Progenitor cell of endocrine pancreas (in vitro differentiated cells): ENCODE measurements at regions not wholly inside any gene's neighbourhood (a gene's known extent, or its start where the extent isn't known, plus 50 kb on each side); places are given as distances from the start of the nearest gene placed in this dataset.

ENCODE experiments used
- DNase-seq: peaks from one replicate; pipeline ENCODE4 v3.0.0; 2021; ENCODE audit warnings: low spot score; ENCODE audit not compliant: unreplicated experiment
- H3K27ac Mint-ChIP-seq: 2 replicates; pipeline ENCODE4 v1.8.0; 2021; ENCODE audit warnings: mild to moderate bottlenecking, moderate library complexity, mixed read lengths
- H3K27me3 Mint-ChIP-seq: 2 replicates; pipeline ENCODE4 v1.8.0; 2021; ENCODE audit warnings: mixed read lengths
- H3K36me3 Mint-ChIP-seq: 2 replicates; pipeline ENCODE4 v1.8.0; 2022; ENCODE audit warnings: mixed read lengths; ENCODE audit not compliant: insufficient read depth
- H3K4me1 Mint-ChIP-seq: 2 replicates; pipeline ENCODE4 v1.8.0; 2021; ENCODE audit warnings: low read depth, mixed read lengths
- H3K4me3 Mint-ChIP-seq: 2 replicates; pipeline ENCODE4 v1.8.0; 2021; ENCODE audit warnings: low read depth, mild to moderate bottlenecking, moderate library complexity, mixed read lengths
- H3K9me3 Mint-ChIP-seq: 2 replicates; pipeline ENCODE4 v1.8.0; 2021; ENCODE audit warnings: low read depth, mixed read lengths
- CTCF ChIP-seq: fragments of 200-600 bp; sonication (generic); IDR thresholded peaks from one replicate; pipeline ENCODE4 v1.5.0; 2021; ENCODE audit warnings: antibody characterized with exemption, mild to moderate bottlenecking; ENCODE audit not compliant: unreplicated experiment

DNA sequence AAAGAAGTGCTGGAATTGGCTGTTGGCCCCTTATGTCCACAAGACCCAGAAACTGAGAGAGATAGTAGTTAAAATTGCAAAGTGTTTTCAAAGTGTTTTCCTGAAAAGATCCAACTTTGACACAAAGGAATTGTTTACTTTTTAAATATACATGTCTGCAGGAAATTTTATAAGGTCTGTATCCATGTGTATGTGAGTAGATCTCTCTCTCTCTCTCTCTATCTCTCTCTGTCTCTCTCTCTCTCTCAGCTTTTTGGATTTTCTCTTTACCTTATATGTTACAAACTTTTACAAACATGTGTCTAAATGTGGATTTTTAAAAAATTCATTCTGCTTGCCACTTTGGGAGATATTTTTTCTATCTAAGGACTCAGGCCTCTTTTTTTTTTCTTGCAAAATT is 358.6 kb downstream of the SIPA1L2 start:
- H3K36me3 Mint-ChIP-seq, result no peaks in the 10 kb centered on the region
- H3K4me1 Mint-ChIP-seq, result peaks cover 2% of the 10 kb centered on the region
- no peak for TF ChIP-seq CTCF
- H3K4me3 Mint-ChIP-seq, result no peak overlapping the region
- H3K9me3 Mint-ChIP-seq, result no peaks in the 10 kb centered on the region
- peaks cover 58% of the 10 kb centered on the region for H3K27me3 Mint-ChIP-seq
- H3K27ac Mint-ChIP-seq, result no peak overlapping the region
- DNase-seq, result no peak

DNA sequence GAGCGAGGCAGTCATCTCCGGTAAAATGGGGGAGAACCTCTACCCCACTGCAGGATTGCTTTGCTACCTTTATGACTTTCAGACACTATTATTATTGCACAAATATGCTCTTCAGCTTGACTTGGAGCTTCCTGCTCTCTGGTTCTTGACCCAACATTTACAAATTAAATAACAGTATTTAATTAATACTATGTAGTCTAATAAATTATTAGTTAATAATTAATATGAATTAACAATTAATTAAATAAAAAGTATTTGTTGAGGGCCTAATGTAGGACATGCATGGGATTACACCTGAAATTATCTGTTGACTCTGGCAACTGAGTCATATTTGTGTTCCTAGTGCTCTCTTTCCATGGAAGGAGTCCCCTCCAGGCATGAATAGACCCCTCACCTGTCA is 359.9 kb downstream of the SIPA1L2 start:
- H3K9me3 Mint-ChIP-seq, result no peaks in the 10 kb centered on the region
- no peak overlapping the region for H3K27ac Mint-ChIP-seq
- no peaks in the 10 kb centered on the region for H3K36me3 Mint-ChIP-seq
- H3K4me3 Mint-ChIP-seq, result no peak overlapping the region
- DNase-seq, result no peak
- no peak for TF ChIP-seq CTCF
- no peaks in the 10 kb centered on the region for H3K4me1 Mint-ChIP-seq
- H3K27me3 Mint-ChIP-seq, result peaks cover 62% of the 10 kb centered on the region

DNA sequence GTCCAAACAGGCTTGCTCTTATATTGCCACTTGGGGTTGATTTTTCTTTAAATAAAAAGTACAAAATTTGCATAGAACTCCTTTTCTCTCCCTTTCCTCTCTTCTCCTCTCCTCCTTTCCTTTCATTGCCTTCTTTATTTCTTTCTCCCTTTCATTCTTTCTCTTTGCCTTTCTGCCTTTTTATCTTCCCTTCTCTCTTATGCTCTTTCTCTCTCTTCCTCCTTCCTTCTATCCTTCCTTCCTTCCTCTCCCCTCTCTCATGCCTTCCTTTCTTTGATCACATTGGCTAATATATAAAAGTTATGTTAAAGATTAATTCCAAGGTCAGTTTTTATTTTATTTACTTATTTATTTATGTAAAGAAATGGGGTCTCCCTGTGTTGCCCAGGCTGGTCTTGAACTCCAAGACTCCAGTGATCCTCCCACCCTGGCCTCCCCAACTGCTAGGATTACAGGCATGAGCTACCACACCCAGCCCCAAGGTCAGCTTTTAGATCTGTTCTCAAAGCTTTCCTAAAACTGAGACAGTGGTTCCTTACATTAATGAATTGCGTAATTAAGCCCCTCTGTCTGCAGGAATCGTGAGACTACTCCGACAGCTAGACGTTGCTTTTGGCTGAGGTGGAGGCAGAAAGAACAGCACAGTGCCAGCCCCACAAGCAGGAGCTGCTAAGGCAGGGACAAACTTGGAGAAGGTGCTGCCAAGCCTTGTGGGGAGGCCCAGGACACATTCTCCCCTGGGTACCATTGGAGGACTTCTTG is 361.9 kb downstream of the SIPA1L2 start:
- H3K4me1 Mint-ChIP-seq, result no peaks in the 10 kb centered on the region
- no peak overlapping the region for H3K27ac Mint-ChIP-seq
- H3K9me3 Mint-ChIP-seq, result no peaks in the 10 kb centered on the region
- H3K4me3 Mint-ChIP-seq, result no peak overlapping the region
- no peaks in the 10 kb centered on the region for H3K36me3 Mint-ChIP-seq
- no peak for DNase-seq
- TF ChIP-seq CTCF, result no peak
- H3K27me3 Mint-ChIP-seq, result peaks cover 68% of the 10 kb centered on the region

DNA sequence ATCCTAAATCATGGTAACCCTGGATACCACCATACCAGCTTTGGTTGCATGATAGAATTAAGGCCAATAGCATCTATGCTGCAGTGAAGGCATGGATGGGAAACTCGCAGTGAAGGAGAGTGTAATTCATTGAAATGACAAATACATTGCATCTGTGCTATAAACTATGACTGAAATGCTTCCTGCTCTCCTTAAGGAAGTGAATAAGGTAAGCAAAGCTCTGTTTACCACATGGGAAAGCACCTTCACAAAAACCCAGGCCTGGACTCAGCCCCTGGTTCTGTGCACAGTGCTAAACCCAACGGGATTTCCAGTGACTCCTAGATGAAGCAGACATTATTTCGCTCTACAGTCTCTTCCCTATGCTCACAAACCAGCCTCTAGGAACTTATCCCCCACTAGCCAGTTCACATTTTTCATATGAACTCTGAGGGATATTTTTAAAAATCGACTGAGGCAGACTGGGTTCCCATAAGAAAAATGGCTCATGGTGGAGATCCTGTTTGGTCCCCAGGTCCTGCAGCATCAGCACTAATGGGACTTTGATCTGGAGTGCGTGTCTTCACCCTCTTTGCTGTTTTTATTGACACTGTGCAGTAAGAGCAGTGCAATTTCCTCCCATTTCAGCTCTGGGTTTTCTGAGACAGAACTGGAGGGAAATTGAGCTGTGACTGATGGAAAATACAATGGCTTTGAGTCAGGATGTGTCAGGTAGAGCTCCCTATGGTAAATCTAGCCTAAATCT is 362.7 kb downstream of the SIPA1L2 start:
- no peak for DNase-seq
- H3K4me3 Mint-ChIP-seq, result no peak overlapping the region
- H3K27ac Mint-ChIP-seq, result no peak overlapping the region
- TF ChIP-seq CTCF, result no peak
- no peaks in the 10 kb centered on the region for H3K4me1 Mint-ChIP-seq
- no peaks in the 10 kb centered on the region for H3K36me3 Mint-ChIP-seq
- H3K27me3 Mint-ChIP-seq, result peaks cover 64% of the 10 kb centered on the region
- no peaks in the 10 kb centered on the region for H3K9me3 Mint-ChIP-seq

DNA sequence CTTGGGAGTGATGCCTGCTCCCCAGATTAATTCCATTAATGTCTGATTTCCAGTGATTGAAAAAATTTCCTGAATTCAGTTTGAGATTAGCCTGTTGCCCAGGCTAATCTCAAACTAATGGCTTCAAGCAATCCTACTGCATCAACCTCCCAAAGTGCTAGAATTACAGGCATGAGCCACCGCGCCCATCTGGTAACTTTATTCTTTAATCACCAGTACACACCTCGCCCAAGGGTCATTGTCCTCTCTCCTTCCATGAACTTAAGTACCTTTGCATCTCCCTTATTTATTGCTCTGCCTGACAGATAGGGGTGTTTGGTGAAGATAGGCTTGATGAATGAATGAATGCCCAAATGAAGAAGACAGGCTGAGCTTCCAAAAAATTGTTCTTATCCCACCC is 366.5 kb downstream of the SIPA1L2 start:
- no peak overlapping the region for H3K4me3 Mint-ChIP-seq
- no peaks in the 10 kb centered on the region for H3K36me3 Mint-ChIP-seq
- TF ChIP-seq CTCF, result no peak
- peaks cover 76% of the 10 kb centered on the region for H3K27me3 Mint-ChIP-seq
- H3K9me3 Mint-ChIP-seq, result no peaks in the 10 kb centered on the region
- DNase-seq, result no peak
- no peak overlapping the region for H3K27ac Mint-ChIP-seq
- peaks cover 23% of the 10 kb centered on the region for H3K4me1 Mint-ChIP-seq
